NCI-H446 treated with DMSO at 0.1 percent for 48 hours (cell line): ENCODE measurements at regions not wholly inside any gene's neighbourhood (a gene's known extent, or its start where the extent isn't known, plus 50 kb on each side); places are given as distances from the start of the nearest gene placed in this dataset.

Source experiments
- DNase-seq: peaks from one replicate; lab custom pipeline; 2025; lab: John Stamatoyannopoulos, UW

- DNase-seq: no peak
Observed at GRCh38 chr1:229184066-229184465, 86.8 kb upstream of the RAB4A start.

- no peak for DNase-seq
Observed at GRCh38 chr1:229185963-229186362, 84.9 kb upstream of the RAB4A start.

GRCh38 chr1:229186373-229187056 lies 84.4 kb upstream of the RAB4A start:
- no peak for DNase-seq

- DNase-seq: no peak
Observed at GRCh38 chr1:229190057-229190575, 80.8 kb upstream of the RAB4A start.

- DNase-seq: no peak
Observed at GRCh38 chr1:229191066-229191674, 79.7 kb upstream of the RAB4A start.

GRCh38 chr1:229192031-229192430 lies 78.9 kb upstream of the RAB4A start:
- DNase-seq: no peak

GRCh38 chr1:229192853-229193252 lies 78.1 kb upstream of the RAB4A start:
- no peak for DNase-seq

- no peak for DNase-seq
Observed at GRCh38 chr1:229194096-229194495, 76.8 kb upstream of the RAB4A start.

- DNase-seq: no peak
Observed at GRCh38 chr1:229195246-229195645, 75.7 kb upstream of the RAB4A start.

GRCh38 chr1:229196404-229197264 lies 74.3 kb upstream of the RAB4A start:
- no peak for DNase-seq

- DNase-seq: no peak
Observed at GRCh38 chr1:229197265-229197585, 73.7 kb upstream of the RAB4A start.

GRCh38 chr1:229199261-229200243 lies 71.4 kb upstream of the RAB4A start:
- DNase-seq: no peak

GRCh38 chr1:229203030-229203751 lies 67.7 kb upstream of the RAB4A start:
- DNase-seq: peak; percentile 25

- DNase-seq: no peak
Observed at GRCh38 chr1:229203991-229204632, 66.8 kb upstream of the RAB4A start.

GRCh38 chr1:229204921-229205777 lies 65.8 kb upstream of the RAB4A start:
- peak; percentile 80 for DNase-seq

GRCh38 chr1:229205854-229206253 lies 65.1 kb upstream of the RAB4A start:
- DNase-seq: peak; percentile 63

- DNase-seq: no peak
Observed at GRCh38 chr1:229207916-229208315, 63.0 kb upstream of the RAB4A start.

- no peak for DNase-seq
Observed at GRCh38 chr1:229208481-229208880, 62.4 kb upstream of the RAB4A start.

GRCh38 chr1:229209386-229209785 lies 61.5 kb upstream of the RAB4A start:
- no peak for DNase-seq

GRCh38 chr1:229209816-229210215 lies 61.1 kb upstream of the RAB4A start:
- no peak for DNase-seq
